PC-9 (cell line): ENCODE measurements at regions not wholly inside any gene's neighbourhood (a gene's known extent, or its start where the extent isn't known, plus 50 kb on each side); places are given as distances from the start of the nearest gene placed in this dataset.

Source experiments
- BruUV-seq: library from RNA; stranded (reverse); fragments of 400-500 nt; replicated peaks from 2 replicates; lab custom pipeline; 2021; lab: Mats Ljungman, UMichigan
- CTCF ChIA-PET: fragments of 300-600 bp; sonication (Branson Sonifier 250); formaldehyde crosslinking; loops from one replicate; lab custom pipeline; 2022; ENCODE audit warnings: antibody characterized with exemption; lab: Charles Lee
- POLR2A ChIA-PET: fragments of 300-600 bp; sonication (Branson Sonifier 250); formaldehyde crosslinking; loops from one replicate; lab custom pipeline; 2022; ENCODE audit warnings: antibody characterized with exemption; ENCODE audit not compliant: unreplicated experiment; lab: Charles Lee
- DNase-seq, 2 experiments: peaks; one replicate each; pipeline versions ENCODE4 v3.0.0 to v3.0.0-alpha.2; 2015 to 2022; ENCODE audit warnings: mixed read lengths in 1 of 2
- H2AFZ ChIP-seq: fragments of 200-600 bp; sonication (generic); 2 replicates; pipeline ENCODE4 v1.8.1; 2017; ENCODE audit warnings: antibody characterized with exemption
- H3F3A ChIP-seq: fragments of 200-600 bp; sonication (generic); 2 replicates; pipeline ENCODE4 v1.8.1; 2017; ENCODE audit warnings: antibody characterized with exemption, mild to moderate bottlenecking, low read depth; ENCODE audit not compliant: insufficient read depth
- H3K27ac ChIP-seq: fragments of 200-600 bp; sonication (generic); 2 replicates; pipeline ENCODE4 v1.6.1; 2016; ENCODE audit warnings: mixed run types
- H3K27me3 ChIP-seq: fragments of 200-600 bp; sonication (generic); 2 replicates; pipeline ENCODE4 v1.6.1; 2016; ENCODE audit warnings: low read depth, mixed run types; ENCODE audit not compliant: insufficient read depth
- H3K36me3 ChIP-seq: fragments of 200-600 bp; sonication (generic); 2 replicates; pipeline ENCODE4 v1.6.1; 2016; ENCODE audit warnings: low read depth, mixed run types
- H3K4me1 ChIP-seq: fragments of 200-600 bp; sonication (generic); replicated peaks from 2 replicates; pipeline ENCODE4 v1.6.1; 2016; ENCODE audit warnings: mixed run types; ENCODE audit not compliant: insufficient read depth
- H3K4me2 ChIP-seq: fragments of 200-600 bp; sonication (generic); 2 replicates; pipeline ENCODE4 v1.6.1; 2017; ENCODE audit warnings: mixed run types
- H3K4me3 ChIP-seq: fragments of 200-600 bp; sonication (generic); 2 replicates; pipeline ENCODE4 v1.6.1; 2016; ENCODE audit warnings: mixed run types
- H3K79me2 ChIP-seq: fragments of 200-600 bp; sonication (generic); 2 replicates; pipeline ENCODE4 v1.6.1; 2017; ENCODE audit warnings: low read depth, mixed run types
- H3K9me2 ChIP-seq: fragments of 200-600 bp; sonication (generic); 2 replicates; pipeline ENCODE4 v1.8.1; 2017; ENCODE audit warnings: mild to moderate bottlenecking; ENCODE audit not compliant: insufficient read depth
- H3K9me3 ChIP-seq: fragments of 200-600 bp; sonication (generic); 2 replicates; pipeline ENCODE4 v1.8.1; 2016; ENCODE audit warnings: low read depth; ENCODE audit not compliant: insufficient read depth
- H4K20me1 ChIP-seq: fragments of 200-600 bp; sonication (generic); 2 replicates; pipeline ENCODE4 v1.8.1; 2017; ENCODE audit not compliant: insufficient read depth
- CTCF ChIP-seq: fragments of 200-600 bp; sonication (generic); conservative IDR thresholded peaks from 2 replicates; pipeline ENCODE4 v1.6.1; 2017; ENCODE audit warnings: mixed run types, antibody characterized with exemption, mild to moderate bottlenecking, moderate library complexity
- EZH2 ChIP-seq: fragments of 200-600 bp; sonication (generic); IDR thresholded peaks from 2 replicates; pipeline ENCODE4 v1.8.0; 2017; ENCODE audit warnings: antibody characterized with exemption, low read depth
- intact Hi-C: fragments of 100-400 bp; cut with micrococcal nuclease; formaldehyde crosslinking; loops from one replicate; pipeline ENCODE4 v1.10.0; 2022; ENCODE audit not compliant: unreplicated experiment

GRCh38 chr20:60172346-60172984 is 214.2 kb downstream of the CDH26 start:
- ChIA-PET POLR2A (no interaction called here), CTCF (no interaction called here)
- Histone ChIP-seq H3K9me2 (no peaks in the 10 kb centered on the region), H3K4me3 (no peak overlapping the region), H3K79me2 (no peaks in the 10 kb centered on the region), H2AFZ (no peak overlapping the region), H4K20me1 (no peaks in the 10 kb centered on the region), H3K9me3 (no peaks in the 10 kb centered on the region), H3F3A (no peaks in the 10 kb centered on the region), H3K27me3 (peaks cover 70% of the 10 kb centered on the region), H3K4me1 (no peaks in the 10 kb centered on the region), H3K27ac (no peak overlapping the region), H3K36me3 (no peaks in the 10 kb centered on the region), H3K4me2 (no peak overlapping the region)
- no TSS peak for BruUV-seq
- no peak for DNase-seq
- intact Hi-C loops: no loop called here
- TF ChIP-seq CTCF (no peak), EZH2 (no peak)

- no peaks in the 10 kb centered on the region for H3K9me3 ChIP-seq
- H2AFZ ChIP-seq: no peak overlapping the region
- peaks cover 67% of the 10 kb centered on the region for H3K27me3 ChIP-seq
- ChIA-PET CTCF (no interaction called here), POLR2A (no interaction called here)
- H3K4me1 ChIP-seq: no peaks in the 10 kb centered on the region
- DNase-seq: no peak
- H3K9me2 ChIP-seq: no peaks in the 10 kb centered on the region
- H3K4me2 ChIP-seq: no peak overlapping the region
- no TSS peak for BruUV-seq
- H4K20me1 ChIP-seq: no peaks in the 10 kb centered on the region
- no peak overlapping the region for H3K27ac ChIP-seq
- H3F3A ChIP-seq: no peaks in the 10 kb centered on the region
- no peaks in the 10 kb centered on the region for H3K79me2 ChIP-seq
- no peaks in the 10 kb centered on the region for H3K36me3 ChIP-seq
- intact Hi-C loops: no loop called here
- H3K4me3 ChIP-seq: no peak overlapping the region
- no peak for TF ChIP-seq EZH2
- no peak for TF ChIP-seq CTCF
Measured at GRCh38 chr20:60177080-60177479, 218.9 kb downstream of the CDH26 start.

DNA sequence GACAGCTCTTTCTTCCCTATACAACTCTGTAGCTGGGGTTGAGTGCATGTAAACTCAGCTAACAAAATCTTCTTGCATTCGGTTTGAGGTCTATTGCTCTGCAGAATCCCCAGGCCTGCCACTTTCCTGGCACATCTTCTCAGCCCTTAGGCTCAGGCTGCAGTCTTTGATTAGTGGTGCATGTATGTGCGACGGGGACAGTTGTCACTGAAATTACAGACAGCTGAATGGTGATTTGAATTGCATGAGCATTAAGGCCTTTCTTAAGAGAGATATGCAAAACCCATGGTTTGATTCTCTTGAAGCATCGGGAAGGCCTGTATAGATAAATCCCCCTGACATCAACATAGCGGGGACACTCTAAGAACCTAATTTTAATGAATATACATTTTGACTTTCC is 222.8 kb downstream of the CDH26 start:
- Histone ChIP-seq H3K79me2 (no peaks in the 10 kb centered on the region), H3K27me3 (peaks cover 73% of the 10 kb centered on the region), H3K36me3 (no peaks in the 10 kb centered on the region), H3K27ac (no peak overlapping the region), H3F3A (no peaks in the 10 kb centered on the region), H3K4me3 (no peak overlapping the region), H3K4me1 (no peaks in the 10 kb centered on the region), H3K9me2 (no peaks in the 10 kb centered on the region), H4K20me1 (no peaks in the 10 kb centered on the region), H2AFZ (no peak overlapping the region), H3K9me3 (no peaks in the 10 kb centered on the region), H3K4me2 (no peak overlapping the region)
- POLR2A ChIA-PET: no interaction called here
- no TSS peak for BruUV-seq
- TF ChIP-seq CTCF (no peak), EZH2 (no peak)
- intact Hi-C loops: no loop called here
- CTCF ChIA-PET: no interaction called here
- no peak for DNase-seq
